WTC11 (cell line): ENCODE measurements at regions not wholly inside any gene's neighbourhood (a gene's known extent, or its start where the extent isn't known, plus 50 kb on each side); places are given as distances from the start of the nearest gene placed in this dataset.

Source experiments
- ATAC-seq: fragments of 200-7000 bp; cut with Tn5 transposase; 2 replicates; pipeline ENCODE4 v1.10.0; 2021; ENCODE audit warnings: mild to moderate bottlenecking, moderate library complexity
- CTCF ChIA-PET: fragments of 300-600 bp; sonication (Branson Sonifier 250); formaldehyde crosslinking; loops from one replicate; lab custom pipeline; 2021; ENCODE audit warnings: antibody characterized with exemption; lab: Charles Lee
- POLR2A ChIA-PET: fragments of 350-600 bp; sonication (Branson Sonifier 250); formaldehyde crosslinking; loops from one replicate; lab custom pipeline; 2021; ENCODE audit warnings: antibody characterized with exemption; lab: Charles Lee
- DNase-seq: peaks from one replicate; pipeline ENCODE4 v3.0.0; 2021; ENCODE audit warnings: low spot score
- H3K27ac Mint-ChIP-seq: 2 replicates; pipeline ENCODE4 v1.8.0; 2021; ENCODE audit warnings: mixed read lengths
- H3K27me3 Mint-ChIP-seq: 2 replicates; pipeline ENCODE4 v1.8.0; 2021; ENCODE audit warnings: low read depth, mild to moderate bottlenecking, moderate library complexity, mixed read lengths
- H3K36me3 Mint-ChIP-seq: 2 replicates; pipeline ENCODE4 v1.8.0; 2021; ENCODE audit warnings: mixed read lengths
- H3K4me1 Mint-ChIP-seq: 2 replicates; pipeline ENCODE4 v1.8.0; 2022; ENCODE audit warnings: mixed read lengths
- H3K4me3 Mint-ChIP-seq: 2 replicates; pipeline ENCODE4 v1.8.0; 2021; ENCODE audit warnings: mild to moderate bottlenecking, moderate library complexity, mixed read lengths
- H3K9me3 Mint-ChIP-seq: 2 replicates; pipeline ENCODE4 v1.8.0; 2021; ENCODE audit warnings: mixed read lengths
- AR ChIP-seq: fragments of 250-450 bp; sonication (Bioruptor Pico); IDR thresholded peaks from 2 replicates; pipeline ENCODE4 v1.9.0; 2021; ENCODE audit warnings: mild to moderate bottlenecking
- CDX4 ChIP-seq: fragments of 250-450 bp; sonication (Bioruptor Pico); IDR thresholded peaks from 2 replicates; pipeline ENCODE4 v1.9.0; 2021; ENCODE audit warnings: moderate library complexity, mild to moderate bottlenecking, inconsistent platforms, borderline replicate concordance
- CTCF ChIP-seq: fragments of 200-600 bp; IDR thresholded peaks from 2 replicates; pipeline ENCODE4 v1.8.0; 2022; ENCODE audit warnings: antibody characterized with exemption
- E2F1 ChIP-seq: sonication (generic); formaldehyde crosslinking; IDR thresholded peaks from 2 replicates; pipeline ENCODE4 v1.8.0; 2022; ENCODE audit warnings: mild to moderate bottlenecking, missing genetic modification reagents
- EMX1 ChIP-seq: fragments of 250-450 bp; sonication (Bioruptor Pico); IDR thresholded peaks from 2 replicates; pipeline ENCODE4 v1.8.0; 2021; ENCODE audit warnings: mild to moderate bottlenecking
- MXD4 ChIP-seq: fragments of 250-450 bp; sonication (Bioruptor Pico); IDR thresholded peaks from 2 replicates; pipeline ENCODE4 v1.8.0; 2021; ENCODE audit warnings: mild to moderate bottlenecking, moderate library complexity, borderline replicate concordance
- NFE2L1 ChIP-seq: sonication (generic); formaldehyde crosslinking; IDR thresholded peaks from 2 replicates; pipeline ENCODE4 v1.8.1; 2023; ENCODE audit warnings: missing genetic modification reagents
- OVOL2 ChIP-seq: fragments of 250-450 bp; sonication (Bioruptor Pico); IDR thresholded peaks from 2 replicates; pipeline ENCODE4 v1.9.0; 2021; ENCODE audit warnings: mild to moderate bottlenecking, borderline replicate concordance
- SMAD4 ChIP-seq: sonication (generic); formaldehyde crosslinking; IDR thresholded peaks from 2 replicates; pipeline ENCODE4 v1.8.0; 2022; ENCODE audit warnings: mild to moderate bottlenecking, missing genetic modification reagents
- SP1 ChIP-seq: sonication (generic); formaldehyde crosslinking; conservative IDR thresholded peaks from 2 replicates; pipeline ENCODE4 v1.8.1; 2022; ENCODE audit warnings: missing genetic modification reagents
- TEAD1 ChIP-seq: sonication (generic); formaldehyde crosslinking; IDR thresholded peaks from 2 replicates; pipeline ENCODE4 v1.8.0; 2022; ENCODE audit warnings: mild to moderate bottlenecking, missing genetic modification reagents
- USF2 ChIP-seq: sonication (generic); formaldehyde crosslinking; IDR thresholded peaks from 2 replicates; pipeline ENCODE4 v1.8.1; 2023; ENCODE audit warnings: mild to moderate bottlenecking, missing genetic modification reagents, moderate library complexity
- ZNF138 ChIP-seq: sonication (generic); formaldehyde crosslinking; conservative IDR thresholded peaks from 2 replicates; pipeline ENCODE4 v1.8.1; 2022; ENCODE audit warnings: mild to moderate bottlenecking, moderate library complexity, missing genetic modification reagents
- ZNF317 ChIP-seq: sonication (generic); formaldehyde crosslinking; IDR thresholded peaks from 2 replicates; pipeline ENCODE4 v1.8.1; 2023; ENCODE audit warnings: low read depth, mild to moderate bottlenecking, moderate library complexity, missing genetic modification reagents, borderline replicate concordance
- ZNF671 ChIP-seq: fragments of 250-450 bp; sonication (Bioruptor Pico); IDR thresholded peaks from 2 replicates; pipeline ENCODE4 v1.8.0; 2021; ENCODE audit warnings: mild to moderate bottlenecking
- TF ChIP-seq, protein P1 (sequence below): sonication (generic); formaldehyde crosslinking; IDR thresholded peaks from 2 replicates; pipeline ENCODE4 v1.8.0; 2023; ENCODE audit warnings: mild to moderate bottlenecking, missing genetic modification reagents
- TF ChIP-seq, protein P2 (sequence below): sonication (generic); formaldehyde crosslinking; IDR thresholded peaks from 2 replicates; pipeline ENCODE4 v1.8.1; 2022; ENCODE audit warnings: mild to moderate bottlenecking, missing genetic modification reagents, moderate library complexity, borderline replicate concordance

DNA sequence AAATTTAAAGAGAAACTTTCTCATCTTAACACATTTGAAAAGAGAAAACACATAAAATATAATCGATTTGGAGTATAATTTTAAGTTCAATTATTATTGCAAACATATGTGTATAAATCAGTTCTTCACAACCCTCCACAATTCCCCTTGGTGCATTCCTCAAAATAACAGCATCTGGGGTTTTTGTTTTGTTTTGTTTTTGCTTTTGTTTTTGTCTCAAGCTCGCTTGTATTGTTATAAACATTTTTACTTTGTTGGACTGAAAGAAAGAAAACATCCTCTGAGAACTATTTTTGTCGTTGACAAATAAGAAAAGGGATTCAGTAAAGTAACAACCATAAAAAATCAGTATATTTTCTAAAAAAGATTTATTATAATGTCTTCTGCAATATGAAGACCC, 60.2 kb upstream of the HIVEP1 start:
- peaks cover 3% of the 10 kb centered on the region for H3K9me3 Mint-ChIP-seq
- DNase-seq (no peak), ATAC-seq (no peak)
- no peak overlapping the region for H3K4me3 Mint-ChIP-seq
- POLR2A ChIA-PET, result interaction anchor here (0.6 kb wide), 1 partner anchor 198 kb away, joined by 3 read pairs; no protein-coding TSS in a partner anchor
- H3K27me3 Mint-ChIP-seq, result no peaks in the 10 kb centered on the region
- no peak overlapping the region for H3K27ac Mint-ChIP-seq
- CTCF ChIA-PET, result no interaction called here
- no peaks in the 10 kb centered on the region for H3K36me3 Mint-ChIP-seq
- TF ChIP-seq ZNF317 (no peak), ZNF671 (CRISPR knock-in tag) (no peak), CDX4 (CRISPR knock-in tag) (no peak), CTCF (no peak), USF2 (CRISPR knock-in tag) (no peak), MXD4 (CRISPR knock-in tag) (no peak), SMAD4 (no peak), TEAD1 (CRISPR knock-in tag) (no peak), E2F1 (no peak), EMX1 (CRISPR knock-in tag) (no peak), AR (no peak), ZNF138 (CRISPR knock-in tag) (no peak)
- TF ChIP-seq, protein P1, sequence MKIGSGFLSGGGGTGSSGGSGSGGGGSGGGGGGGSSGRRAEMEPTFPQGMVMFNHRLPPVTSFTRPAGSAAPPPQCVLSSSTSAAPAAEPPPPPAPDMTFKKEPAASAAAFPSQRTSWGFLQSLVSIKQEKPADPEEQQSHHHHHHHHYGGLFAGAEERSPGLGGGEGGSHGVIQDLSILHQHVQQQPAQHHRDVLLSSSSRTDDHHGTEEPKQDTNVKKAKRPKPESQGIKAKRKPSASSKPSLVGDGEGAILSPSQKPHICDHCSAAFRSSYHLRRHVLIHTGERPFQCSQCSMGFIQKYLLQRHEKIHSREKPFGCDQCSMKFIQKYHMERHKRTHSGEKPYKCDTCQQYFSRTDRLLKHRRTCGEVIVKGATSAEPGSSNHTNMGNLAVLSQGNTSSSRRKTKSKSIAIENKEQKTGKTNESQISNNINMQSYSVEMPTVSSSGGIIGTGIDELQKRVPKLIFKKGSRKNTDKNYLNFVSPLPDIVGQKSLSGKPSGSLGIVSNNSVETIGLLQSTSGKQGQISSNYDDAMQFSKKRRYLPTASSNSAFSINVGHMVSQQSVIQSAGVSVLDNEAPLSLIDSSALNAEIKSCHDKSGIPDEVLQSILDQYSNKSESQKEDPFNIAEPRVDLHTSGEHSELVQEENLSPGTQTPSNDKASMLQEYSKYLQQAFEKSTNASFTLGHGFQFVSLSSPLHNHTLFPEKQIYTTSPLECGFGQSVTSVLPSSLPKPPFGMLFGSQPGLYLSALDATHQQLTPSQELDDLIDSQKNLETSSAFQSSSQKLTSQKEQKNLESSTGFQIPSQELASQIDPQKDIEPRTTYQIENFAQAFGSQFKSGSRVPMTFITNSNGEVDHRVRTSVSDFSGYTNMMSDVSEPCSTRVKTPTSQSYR (CRISPR knock-in tag), result no peak
- TF ChIP-seq, protein P2, sequence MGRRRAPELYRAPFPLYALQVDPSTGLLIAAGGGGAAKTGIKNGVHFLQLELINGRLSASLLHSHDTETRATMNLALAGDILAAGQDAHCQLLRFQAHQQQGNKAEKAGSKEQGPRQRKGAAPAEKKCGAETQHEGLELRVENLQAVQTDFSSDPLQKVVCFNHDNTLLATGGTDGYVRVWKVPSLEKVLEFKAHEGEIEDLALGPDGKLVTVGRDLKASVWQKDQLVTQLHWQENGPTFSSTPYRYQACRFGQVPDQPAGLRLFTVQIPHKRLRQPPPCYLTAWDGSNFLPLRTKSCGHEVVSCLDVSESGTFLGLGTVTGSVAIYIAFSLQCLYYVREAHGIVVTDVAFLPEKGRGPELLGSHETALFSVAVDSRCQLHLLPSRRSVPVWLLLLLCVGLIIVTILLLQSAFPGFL (CRISPR knock-in tag), result no peak
- TF ChIP-seq, all 79 proteins: peak for 0
- H3K4me1 Mint-ChIP-seq, result no peaks in the 10 kb centered on the region

DNA sequence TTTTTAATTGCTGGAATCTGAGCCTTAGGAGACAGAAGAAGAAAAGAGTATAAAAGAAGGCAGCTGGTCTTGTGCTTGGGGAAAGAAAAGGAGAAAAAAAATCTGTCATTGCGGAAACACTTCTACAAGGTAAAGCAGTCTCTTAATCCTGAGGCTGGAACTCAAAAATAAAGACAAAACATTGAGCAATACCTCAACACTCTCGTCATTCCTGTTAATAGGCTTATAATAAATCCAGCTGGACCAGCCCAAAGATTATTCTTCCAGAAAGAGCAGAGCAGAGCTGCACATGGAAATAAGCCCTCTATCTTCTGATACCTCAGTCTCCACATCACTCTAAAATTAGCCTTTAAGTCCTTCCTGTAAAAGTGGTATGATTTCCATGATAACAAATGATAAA, 62.0 kb upstream of the HIVEP1 start:
- no peaks in the 10 kb centered on the region for H3K27me3 Mint-ChIP-seq
- ChIA-PET CTCF (no interaction called here), POLR2A (no interaction called here)
- no peaks in the 10 kb centered on the region for H3K36me3 Mint-ChIP-seq
- no peak overlapping the region for H3K27ac Mint-ChIP-seq
- no peaks in the 10 kb centered on the region for H3K9me3 Mint-ChIP-seq
- no peak for DNase-seq
- no peaks in the 10 kb centered on the region for H3K4me1 Mint-ChIP-seq
- no peak overlapping the region for H3K4me3 Mint-ChIP-seq
- no peak for ATAC-seq
- no peak for TF ChIP-seq MXD4 (CRISPR knock-in tag)
- TF ChIP-seq, protein P1 (CRISPR knock-in tag), result no peak
- TF ChIP-seq NFE2L1, result no peak
- no peak for TF ChIP-seq SP1 (CRISPR knock-in tag)
- no peak for TF ChIP-seq USF2 (CRISPR knock-in tag)
- no peak for TF ChIP-seq OVOL2 (CRISPR knock-in tag)
